NCI-H526 treated with DMSO at 0.1 percent for 48 hours (cell line): ENCODE measurements at regions not wholly inside any gene's neighbourhood (a gene's known extent, or its start where the extent isn't known, plus 50 kb on each side); places are given as distances from the start of the nearest gene placed in this dataset.
A peak's percentile ranks its signal among the peaks of the same experiment; 100 is the strongest.

Source experiments
- DNase-seq: peaks from one replicate; lab custom pipeline; 2025; lab: John Stamatoyannopoulos, UW

GRCh38 chr5:143730112-143730801 is 81.7 kb upstream of the HMHB1 start:
- DNase-seq, result no peak

GRCh38 chr5:143729334-143729946 is 82.5 kb upstream of the HMHB1 start:
- DNase-seq, result no peak

GRCh38 chr5:143723159-143723558 is 88.8 kb upstream of the HMHB1 start:
- DNase-seq, result no peak

GRCh38 chr5:143721925-143722324 is 90.0 kb upstream of the HMHB1 start:
- DNase-seq, result no peak

- DNase-seq, result no peak
These were observed 91.3 kb upstream of the HMHB1 start for GRCh38 chr5:143720689-143721088.

- no peak for DNase-seq
These were observed 94.6 kb upstream of the HMHB1 start for GRCh38 chr5:143717400-143717799.

GRCh38 chr5:143716881-143717280 is 95.1 kb upstream of the HMHB1 start:
- DNase-seq, result no peak

GRCh38 chr5:143715616-143716015 is 96.3 kb upstream of the HMHB1 start:
- no peak for DNase-seq

- no peak for DNase-seq
These were observed 97.3 kb upstream of the HMHB1 start for GRCh38 chr5:143714629-143715028.

GRCh38 chr5:143713047-143714003 is 98.6 kb upstream of the HMHB1 start:
- DNase-seq, result no peak

GRCh38 chr5:143708672-143709071 is 103.3 kb upstream of the HMHB1 start:
- DNase-seq, result no peak

GRCh38 chr5:143707806-143708205 is 104.2 kb upstream of the HMHB1 start:
- DNase-seq, result no peak

GRCh38 chr5:143705381-143705780 is 106.6 kb upstream of the HMHB1 start:
- DNase-seq, result no peak

- DNase-seq, result no peak
These were observed 108.3 kb upstream of the HMHB1 start for GRCh38 chr5:143703659-143704058.

- DNase-seq, result peak; percentile 57
These were observed 110.5 kb upstream of the HMHB1 start for GRCh38 chr5:143701493-143701892.

GRCh38 chr5:143700994-143701393 is 111.0 kb upstream of the HMHB1 start:
- DNase-seq, result no peak

- DNase-seq, result no peak
These were observed 112.8 kb upstream of the HMHB1 start for GRCh38 chr5:143699121-143699520.

- DNase-seq, result no peak
These were observed 113.4 kb upstream of the HMHB1 start for GRCh38 chr5:143698574-143698973.

- peak; percentile 72 for DNase-seq
These were observed 115.0 kb upstream of the HMHB1 start for GRCh38 chr5:143696921-143697320.

- no peak for DNase-seq
These were observed 116.0 kb upstream of the HMHB1 start for GRCh38 chr5:143695941-143696340.

- DNase-seq, result no peak
These were observed 116.6 kb upstream of the HMHB1 start for GRCh38 chr5:143695244-143695864.

- no peak for DNase-seq
These were observed 117.6 kb upstream of the HMHB1 start for GRCh38 chr5:143694357-143694756.
